NCI-H1694 treated with DMSO at 0.1 percent for 48 hours (cell line): ENCODE measurements at regions not wholly inside any gene's neighbourhood (a gene's known extent, or its start where the extent isn't known, plus 50 kb on each side); places are given as distances from the start of the nearest gene placed in this dataset.

Source experiments
- DNase-seq: peaks from one replicate; lab custom pipeline; 2025; lab: John Stamatoyannopoulos, UW

DNA sequence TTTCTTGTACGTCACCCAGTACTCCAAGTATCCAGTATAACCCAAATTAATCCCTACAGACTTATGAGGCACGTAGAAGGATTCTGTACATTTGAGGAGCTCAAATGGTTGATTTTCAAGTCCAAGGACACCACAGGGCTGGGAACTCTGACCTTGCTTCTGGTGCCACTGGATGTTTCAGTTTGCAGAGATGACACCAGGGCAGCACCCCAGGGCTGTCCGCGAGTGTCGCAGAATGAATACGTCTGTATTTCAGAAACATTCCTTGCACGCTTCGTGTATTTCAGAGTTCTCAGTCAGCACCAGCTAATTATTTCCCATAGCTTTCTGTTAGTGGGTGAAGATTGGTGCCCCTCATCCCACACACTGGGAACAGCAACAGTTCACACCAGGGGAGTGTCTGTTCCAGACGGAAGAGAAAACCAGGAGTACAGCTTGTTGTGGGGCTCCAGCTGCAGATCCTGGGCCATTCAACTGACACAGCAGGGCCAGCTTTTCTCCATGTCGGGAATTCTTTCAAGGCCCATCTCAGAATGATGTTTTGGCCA, 159.2 kb downstream of the RHOU start:
- DNase-seq: no peak

DNA sequence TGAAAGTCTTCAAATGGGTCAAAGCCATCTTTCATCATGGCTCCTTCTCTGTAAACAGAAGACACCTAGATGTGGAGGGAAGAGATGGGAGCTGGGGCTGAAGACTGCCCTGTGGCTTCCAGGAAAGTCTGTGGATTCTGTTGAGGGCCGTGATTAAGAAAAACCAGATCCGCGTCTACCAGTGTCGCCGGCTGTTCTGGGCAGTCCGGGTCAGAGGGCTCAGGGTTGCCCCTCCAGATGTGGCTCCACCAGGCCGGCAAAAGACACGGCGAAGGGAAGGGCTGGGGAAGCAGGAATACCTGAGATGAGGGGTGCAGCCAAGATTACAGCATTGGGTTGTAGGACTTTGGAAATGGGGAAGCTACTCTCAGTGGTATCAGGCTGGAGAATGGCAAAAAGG, 162.6 kb downstream of the RHOU start:
- DNase-seq: no peak

- no peak for DNase-seq
These were observed 163.3 kb downstream of the RHOU start for GRCh38 chr1:228898582-228898992.

DNA sequence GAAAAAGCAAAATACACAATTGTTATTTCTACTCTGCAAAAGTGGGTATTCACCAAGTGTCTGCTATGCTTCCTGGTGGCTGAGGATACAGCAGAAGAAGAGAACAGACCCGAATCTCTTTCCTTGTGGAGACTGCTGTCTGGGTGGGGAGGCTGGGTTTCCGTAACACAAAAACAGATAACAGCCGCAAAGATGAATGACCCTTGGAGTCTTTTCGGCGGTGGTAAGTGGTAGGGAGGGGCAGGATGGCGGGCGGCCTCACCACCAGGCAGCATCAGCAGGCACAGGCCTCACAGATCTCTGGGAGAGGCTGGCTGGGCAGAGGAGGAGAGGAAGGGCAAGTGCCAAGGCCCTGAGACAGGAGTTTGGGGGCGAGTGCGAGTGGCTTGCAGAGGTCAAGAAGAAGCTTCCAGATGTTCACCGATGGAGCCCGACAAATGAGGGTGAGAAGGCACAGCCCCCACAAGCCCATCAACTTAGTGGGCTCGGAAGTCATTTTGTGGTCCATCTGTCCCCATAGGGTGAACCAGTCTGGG, 164.2 kb downstream of the RHOU start:
- DNase-seq: no peak

- DNase-seq: no peak
These were observed 165.0 kb downstream of the RHOU start for GRCh38 chr1:228900099-228900885.

DNA sequence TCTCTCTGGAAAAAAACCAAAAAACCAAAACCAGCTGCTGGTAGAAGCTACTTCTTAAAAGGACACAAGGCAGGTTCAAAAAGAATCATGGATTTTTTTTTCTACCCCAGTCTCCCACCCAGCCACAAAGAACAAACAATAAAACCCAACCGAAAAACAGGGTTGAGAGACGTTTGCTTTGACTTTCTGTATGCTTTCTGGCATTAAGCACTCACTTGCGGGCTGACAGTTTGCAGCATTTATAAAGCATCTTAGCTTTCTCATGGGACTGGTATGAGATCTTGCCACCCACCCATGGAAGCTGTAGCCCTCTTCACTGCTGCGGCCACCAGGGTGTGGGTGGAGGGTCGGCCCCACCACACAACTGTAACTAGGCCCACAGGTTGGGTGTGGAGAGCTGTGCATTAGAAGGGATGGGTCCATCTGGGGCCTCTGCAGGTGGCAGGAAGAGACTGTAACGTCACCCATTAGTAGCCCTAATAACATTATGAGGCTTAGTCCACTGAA, 165.7 kb downstream of the RHOU start:
- no peak for DNase-seq

DNA sequence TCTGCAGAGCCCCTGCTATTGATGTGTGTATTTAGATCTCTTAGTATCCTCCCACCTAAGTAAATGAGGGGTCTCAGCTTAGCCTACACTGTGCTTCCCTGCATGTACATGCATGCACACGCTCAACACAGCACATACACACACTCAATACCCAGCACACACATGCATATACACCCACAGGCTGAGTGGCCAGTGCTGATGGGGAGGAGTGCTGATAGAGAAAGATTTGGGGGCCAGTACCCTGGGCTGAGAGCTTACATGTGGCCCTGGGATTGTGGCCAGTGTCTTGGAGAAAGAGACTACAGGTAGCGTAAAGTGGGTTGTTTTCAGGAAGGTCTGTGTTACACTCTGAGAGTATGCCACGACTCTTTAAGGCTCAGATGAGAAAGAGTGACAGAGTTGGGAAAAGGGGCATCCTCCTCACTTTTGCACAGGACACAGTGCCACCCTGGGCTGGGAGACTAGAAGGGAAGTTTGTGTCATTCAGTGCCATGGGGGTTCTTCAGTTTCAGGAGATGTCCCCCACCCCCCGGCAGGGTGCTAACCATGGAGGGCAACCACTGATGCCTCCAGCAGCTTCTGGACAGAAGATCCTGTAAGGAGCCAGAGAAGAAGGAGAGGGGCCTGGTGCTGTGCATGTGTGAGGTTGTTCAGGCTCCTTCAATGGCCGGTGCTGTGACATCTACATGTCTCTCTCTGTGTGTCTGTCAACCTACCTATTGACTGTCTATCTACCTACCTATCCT, 166.8 kb downstream of the RHOU start:
- no peak for DNase-seq

DNA sequence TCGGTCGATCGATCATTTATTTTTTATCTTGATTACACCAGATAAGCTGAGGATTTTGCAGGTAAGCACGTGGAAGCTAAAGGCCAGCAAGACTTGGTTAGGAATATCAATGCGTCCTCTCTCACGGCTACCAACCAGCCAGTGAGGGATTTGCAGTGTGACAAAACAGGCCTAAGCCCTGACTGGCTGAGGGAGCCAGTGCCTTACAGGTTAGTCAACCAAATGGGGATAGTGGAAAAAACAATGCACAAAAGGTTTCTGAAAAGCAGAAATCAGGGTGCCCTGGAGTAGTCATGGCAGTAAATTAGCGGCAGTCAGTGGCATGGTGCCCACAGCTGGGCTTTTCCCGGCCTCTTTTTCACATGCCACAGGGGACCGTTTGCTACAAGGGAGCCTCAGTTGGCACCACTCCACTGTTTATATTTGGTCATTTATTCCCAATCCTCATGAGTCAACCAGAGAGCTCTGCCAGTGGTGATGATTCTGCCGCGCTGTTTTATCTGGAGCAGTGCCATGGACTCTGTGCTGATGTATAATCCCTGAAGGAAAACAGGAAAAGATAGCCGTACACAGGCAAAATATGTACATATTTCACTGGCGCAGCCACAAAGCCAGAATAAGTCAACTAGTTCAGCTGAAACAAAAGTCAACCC, 167.6 kb downstream of the RHOU start:
- DNase-seq: peak; percentile 90

DNA sequence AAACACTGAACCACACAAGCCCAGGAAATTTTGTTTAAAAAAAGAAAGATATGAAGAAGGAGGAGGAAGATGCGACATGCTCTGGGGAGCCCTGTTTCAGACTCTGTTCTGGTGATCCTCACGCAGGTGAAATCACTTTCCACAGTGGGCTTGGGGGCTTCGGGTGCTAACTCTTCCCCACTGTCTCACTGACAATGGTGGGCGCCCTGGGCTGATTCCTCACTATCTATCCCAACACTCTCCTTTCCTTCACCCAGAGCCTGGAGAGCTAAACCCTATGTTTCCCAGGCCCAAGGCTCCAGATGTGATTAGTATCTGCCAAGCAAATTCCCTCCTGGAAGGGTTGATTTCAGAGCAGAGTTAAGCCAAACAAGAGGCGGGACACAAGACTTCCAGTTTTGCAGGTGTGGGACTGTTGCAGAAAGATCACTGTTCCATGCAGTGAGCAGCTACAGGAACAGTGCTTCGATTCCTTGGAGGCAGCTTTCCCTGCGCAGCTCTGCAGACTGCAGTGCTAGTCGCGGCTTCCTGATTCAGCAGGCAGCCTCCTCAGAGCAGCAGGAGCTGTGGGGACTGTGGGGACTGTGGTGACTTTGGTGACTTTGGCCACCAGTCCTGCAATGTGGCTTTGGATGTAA, 168.3 kb downstream of the RHOU start:
- DNase-seq: no peak

GRCh38 chr1:228904222-228904621, 168.9 kb downstream of the RHOU start:
- DNase-seq: no peak

DNA sequence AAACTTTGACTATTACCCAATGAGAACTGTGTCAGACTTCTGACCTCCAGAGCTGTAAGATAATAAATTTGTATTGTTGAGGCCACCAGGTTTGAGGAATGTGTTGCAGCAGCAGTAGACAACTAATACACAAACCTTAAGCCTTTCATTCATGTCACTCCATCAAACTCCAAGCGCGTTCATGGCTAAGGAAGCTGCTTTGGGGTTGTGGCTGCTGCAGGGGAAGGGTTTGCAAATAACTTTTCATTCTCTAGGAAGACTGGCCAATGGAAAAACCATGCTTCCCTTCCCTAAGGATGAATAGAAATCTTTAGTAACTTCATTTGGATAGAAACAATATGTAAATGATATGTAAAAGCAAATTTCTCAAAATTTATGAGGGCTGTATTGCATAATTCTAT, 170.4 kb downstream of the RHOU start:
- DNase-seq: no peak

DNA sequence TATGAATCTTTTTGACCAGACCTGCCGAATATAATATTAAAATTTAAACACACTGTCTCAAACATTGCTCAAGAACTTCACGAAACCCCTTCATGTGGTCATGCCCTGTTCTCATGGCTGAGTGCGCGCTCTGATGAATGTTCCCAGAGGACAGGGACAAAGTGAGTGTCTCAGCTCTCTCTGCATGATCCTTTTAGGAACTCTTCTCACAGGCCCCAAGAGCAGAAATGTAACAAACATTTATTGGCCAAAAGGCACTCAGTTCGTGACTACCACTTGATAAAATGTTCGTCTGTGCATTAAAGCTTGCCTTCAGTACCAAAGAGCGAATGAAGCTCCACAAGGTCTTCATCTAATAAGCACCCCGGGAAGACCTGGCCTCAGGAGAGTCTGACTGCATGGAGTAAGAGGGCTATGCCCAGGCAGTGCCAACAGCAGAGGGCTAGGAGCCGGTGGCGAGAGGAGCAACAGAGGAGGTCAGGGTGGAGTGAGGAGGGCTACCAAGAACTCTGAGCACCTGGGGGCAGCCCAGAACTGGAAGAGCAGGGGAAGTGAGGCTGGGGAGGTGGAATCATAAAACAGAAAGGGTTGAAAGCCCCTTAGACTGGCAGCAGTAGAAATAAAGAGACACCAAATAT, 171.1 kb downstream of the RHOU start:
- no peak for DNase-seq

GRCh38 chr1:228911225-228912210, 176.2 kb downstream of the RHOU start:
- DNase-seq: no peak

DNA sequence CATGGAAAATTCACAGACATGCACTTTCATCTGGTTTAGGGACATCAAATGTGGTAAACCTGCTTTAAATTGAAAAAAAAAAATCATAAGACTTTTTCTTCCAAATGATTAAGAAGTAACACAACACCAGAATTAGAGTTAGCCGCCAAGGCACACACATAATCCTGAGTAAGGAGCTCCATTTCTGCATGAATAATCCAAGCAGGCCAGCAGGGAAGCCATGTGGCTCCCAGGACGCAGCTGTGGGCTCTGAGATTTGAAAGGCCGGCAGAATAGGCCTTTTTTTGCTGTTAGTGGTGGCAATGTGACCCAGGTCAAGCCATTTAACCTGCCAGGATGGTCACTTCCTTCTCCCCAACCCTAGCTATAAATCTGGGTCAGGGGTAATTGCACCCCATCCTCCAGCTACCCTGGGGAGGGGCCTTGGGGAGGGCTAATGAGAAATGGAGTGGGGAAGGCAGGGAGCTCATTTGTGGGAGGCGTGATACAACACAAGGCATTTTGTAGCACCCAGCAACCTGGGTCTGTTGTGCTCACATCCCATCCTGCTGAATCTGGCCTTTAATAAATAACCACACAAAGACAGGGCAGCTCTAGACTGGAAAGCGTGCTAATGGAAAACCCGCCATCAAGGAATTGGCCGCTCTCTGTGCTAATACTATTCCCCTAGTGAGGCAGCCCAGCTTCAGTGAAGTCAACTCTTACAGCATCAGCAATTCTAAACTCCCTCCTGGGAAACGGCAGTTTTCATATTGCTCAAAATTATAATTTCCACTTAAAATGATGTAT, 178.5 kb downstream of the RHOU start:
- no peak for DNase-seq

DNA sequence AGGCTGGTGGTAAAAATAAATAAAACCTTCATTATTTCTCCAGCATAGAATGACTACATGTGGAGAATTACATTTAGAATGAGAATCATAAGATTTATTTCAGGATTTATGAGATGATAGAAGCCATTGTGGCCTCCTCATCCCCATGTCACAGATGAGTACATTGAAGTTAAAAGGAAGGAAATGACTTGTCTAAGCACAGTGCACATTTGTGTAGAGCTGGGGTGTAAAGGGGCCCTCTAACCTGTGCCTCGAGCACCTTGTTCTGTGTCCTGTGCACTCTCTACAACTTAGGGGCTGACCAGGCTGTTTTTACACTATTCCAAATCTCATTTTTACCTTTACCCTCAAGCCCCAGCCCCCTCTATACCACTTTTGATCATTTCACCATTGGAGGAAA, 179.4 kb downstream of the RHOU start:
- DNase-seq: no peak

DNA sequence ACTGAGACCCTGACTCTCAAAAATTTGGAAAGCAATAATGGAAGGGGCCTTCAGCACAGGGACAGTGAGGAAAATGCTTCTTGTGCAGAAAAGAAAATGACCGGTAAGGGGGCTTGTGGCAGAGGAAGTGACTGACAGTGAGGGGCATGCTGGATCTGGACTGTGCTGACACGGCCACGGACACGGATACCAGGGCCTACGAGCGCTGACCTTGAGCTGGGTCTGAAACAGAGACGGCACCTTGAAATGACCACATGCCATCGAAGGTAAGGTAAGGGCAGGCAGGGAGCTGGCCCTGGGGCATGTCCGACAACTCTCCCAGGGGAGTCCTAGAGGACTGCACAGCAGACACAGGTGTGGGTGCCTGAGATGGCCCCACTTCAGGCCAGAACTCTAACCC, 182.1 kb downstream of the RHOU start:
- no peak for DNase-seq

- DNase-seq: no peak
These were observed 182.5 kb downstream of the RHOU start for GRCh38 chr1:228917755-228918154.

DNA sequence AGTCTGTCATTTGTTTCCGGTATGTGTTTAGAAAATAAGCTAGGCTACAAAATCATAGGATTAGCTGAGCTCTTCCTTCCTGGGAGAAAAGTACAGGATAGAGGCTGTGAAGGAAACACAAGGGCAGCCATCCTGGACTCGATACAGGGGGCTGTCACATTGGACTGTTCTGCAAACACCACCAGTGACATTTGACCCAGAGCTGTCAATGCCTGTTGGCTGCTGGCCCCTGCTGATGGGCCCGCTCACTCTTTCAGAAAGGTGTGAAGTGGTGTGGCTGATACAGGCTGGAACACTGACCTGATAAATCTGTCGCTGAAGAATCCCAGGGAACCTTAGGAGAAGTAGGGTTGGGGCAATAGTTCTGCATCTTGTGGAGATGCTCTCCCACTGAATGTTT, 183.1 kb downstream of the RHOU start:
- no peak for DNase-seq

DNA sequence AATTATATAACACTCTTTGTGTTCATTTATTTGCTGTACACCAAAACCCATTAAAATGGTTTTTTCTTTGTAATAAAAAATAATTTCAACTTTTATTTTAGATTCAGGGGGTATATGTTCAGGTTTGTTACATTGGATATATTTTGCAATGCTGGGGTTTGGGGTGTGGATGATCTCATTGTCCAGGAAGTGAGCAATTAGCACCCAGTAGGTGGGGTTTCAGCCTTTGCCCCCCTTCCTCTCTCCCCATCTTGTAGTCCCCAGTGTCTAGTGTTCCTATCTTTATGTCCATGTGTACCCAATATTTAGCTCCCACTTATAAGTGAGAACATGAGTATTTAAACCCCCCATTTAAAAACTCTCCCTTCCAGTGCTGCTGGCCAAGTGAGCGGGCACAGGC, 184.6 kb downstream of the RHOU start:
- DNase-seq: no peak
